Left cardiac atrium (tissue), 4 donors: ENCODE measurements at regions not wholly inside any gene's neighbourhood (a gene's known extent, or its start where the extent isn't known, plus 50 kb on each side); places are given as distances from the start of the nearest gene placed in this dataset.

Experiments used
- ATAC-seq, 2 donors: fragments of 200-7000 bp; cut with Tn5 transposase; one replicate each; pipeline ENCODE4 v1.9.1; 2020; ENCODE audit warnings: mild to moderate bottlenecking in 2 of 2, moderate library complexity in 2 of 2
- DNase-seq: peaks from one replicate; pipeline ENCODE4 v3.0.0-alpha.2; 2020
- intact Hi-C, 2 donors: fragments of 100-400 bp; cut with DNase I; formaldehyde crosslinking; loops; one replicate each; pipeline versions ENCODE4 v1.14.1 to v1.15.1; 2022 to 2023
- donor health status: DM: no; HTN: yes; CAD: no.
- donor health status: DM: no; HTN: yes; CAD: no; lungs with severe emphysema.
- donor health status: DM: yes; HTN: yes; CAD: no.
- donor health status: Dilated cardiomyopathy.

DNA sequence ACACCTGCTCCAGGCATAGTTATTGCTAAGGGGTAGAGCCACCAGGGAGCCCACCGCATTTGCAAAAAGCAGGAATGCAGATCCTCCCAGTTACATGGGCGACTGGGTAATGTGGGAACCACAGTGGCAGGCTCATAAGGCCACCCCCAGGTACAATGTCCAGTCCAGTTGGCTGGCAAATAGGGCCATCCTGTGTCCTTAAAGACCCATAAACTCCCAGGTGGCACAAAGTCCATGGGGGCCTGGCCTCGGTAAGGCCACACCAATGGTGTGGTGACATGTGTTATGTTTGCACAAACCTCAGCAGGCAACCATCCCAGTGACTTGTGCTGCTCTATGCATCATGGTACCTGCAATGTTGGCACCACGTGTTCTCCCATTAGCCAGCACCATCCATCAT is 283.6 kb upstream of the GYPC start:
- no peak for DNase-seq

DNA sequence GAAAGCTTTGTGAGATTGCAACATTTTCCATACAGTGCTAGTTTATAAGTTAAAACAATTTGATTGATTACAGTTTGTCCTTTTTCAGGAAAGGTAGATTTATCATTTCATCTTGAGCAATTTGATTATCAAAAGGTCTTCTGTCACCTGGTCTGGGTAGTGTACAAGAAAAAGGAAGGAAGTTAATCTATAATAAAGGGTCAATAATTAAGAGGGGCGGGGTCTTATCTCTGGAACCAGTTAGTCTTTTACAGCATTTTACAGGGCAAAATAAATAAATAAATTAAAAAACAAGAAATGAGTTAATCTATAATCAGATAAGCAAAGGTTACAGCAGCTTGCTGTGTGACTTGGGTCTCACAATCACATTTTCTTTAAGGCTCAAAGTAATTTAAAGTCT is 277.8 kb upstream of the GYPC start:
- ATAC-seq (no peak), DNase-seq (no peak)
- intact Hi-C loops: no loop called here

More for the DNA sequence above, 283.6 kb upstream of the GYPC start:
- intact Hi-C loops: no loop called here
- ATAC-seq: no peak

DNA sequence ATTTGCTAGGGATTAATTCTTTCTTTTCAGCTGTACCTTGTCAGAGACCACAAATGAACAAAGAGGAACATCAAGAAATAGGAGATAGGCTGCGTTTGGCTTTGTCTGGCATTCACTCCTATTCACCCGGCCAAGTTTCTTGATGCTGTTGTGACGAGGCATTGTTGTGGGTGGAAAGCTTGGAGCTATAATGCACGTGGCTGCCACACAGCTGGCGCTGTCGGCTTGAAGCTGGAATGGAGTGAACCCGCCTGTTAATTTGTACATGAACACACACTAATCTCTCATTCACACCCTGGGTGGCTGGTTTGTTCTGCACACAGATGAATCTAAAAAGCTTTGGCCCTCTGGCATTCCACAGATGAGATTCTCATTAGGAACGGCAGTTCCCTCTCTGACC is 274.9 kb upstream of the GYPC start:
- no peak for ATAC-seq
- no peak for DNase-seq
- intact Hi-C loops: no loop called here

DNA sequence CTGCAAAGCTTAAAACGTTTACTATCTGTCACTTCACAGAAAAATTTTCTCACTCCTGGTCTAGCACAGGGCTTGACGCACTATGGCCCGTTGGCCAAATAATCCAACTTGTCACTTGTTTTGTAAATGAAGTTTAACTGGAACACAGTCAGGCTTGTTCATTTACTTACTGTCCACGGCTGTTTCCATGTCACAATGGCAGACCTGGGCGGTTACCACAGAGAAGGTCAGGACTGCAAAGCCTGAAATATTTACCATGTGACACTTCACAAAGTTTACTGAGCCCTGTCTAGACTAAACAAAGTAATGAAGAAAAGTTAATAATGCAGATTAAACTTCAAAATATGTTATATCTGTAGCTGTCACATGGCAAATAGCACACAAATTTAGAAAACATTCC is 273.0 kb upstream of the GYPC start:
- intact Hi-C loops: no loop called here
- DNase-seq (no peak), ATAC-seq (no peak)

DNA sequence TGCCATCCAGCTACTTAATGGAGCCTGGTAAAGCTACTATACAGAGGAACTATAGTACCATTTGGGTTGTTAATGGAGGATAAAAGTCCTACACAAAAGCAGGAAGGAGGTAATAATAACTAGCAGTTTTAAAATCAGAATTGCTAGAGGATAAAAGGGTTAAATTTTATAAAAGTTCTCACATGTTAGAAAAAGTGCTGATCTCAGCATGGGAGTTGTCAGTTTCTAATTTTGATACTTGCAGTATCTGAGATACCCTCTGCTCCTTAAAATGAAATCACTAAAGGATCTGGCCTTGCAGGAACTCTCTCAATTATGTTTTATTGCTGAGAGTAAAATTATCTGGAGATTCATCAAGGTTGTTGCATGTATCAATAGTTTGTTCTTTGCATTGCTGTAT is 272.2 kb upstream of the GYPC start:
- ATAC-seq (no peak), DNase-seq (no peak)
- intact Hi-C loops: no loop called here

DNA sequence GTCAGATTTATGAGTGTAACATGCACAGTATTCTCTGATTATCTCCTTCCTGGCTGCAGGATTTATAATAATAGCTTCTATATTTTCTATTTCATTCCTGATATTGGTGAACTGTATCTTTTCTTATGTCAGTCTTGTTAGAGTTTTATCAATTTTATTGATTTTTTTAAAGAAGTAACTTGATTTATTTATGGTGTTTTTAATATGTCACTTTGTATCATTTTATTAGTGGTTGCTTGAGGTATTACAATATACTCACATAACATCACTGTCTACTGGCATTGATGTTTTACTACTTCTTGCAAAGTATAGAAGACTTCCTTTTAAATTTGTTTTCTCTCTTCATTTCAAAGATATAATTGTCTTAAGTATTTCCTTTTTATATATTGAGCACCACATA is 270.5 kb upstream of the GYPC start:
- intact Hi-C loops: no loop called here
- DNase-seq (no peak), ATAC-seq (no peak)

DNA sequence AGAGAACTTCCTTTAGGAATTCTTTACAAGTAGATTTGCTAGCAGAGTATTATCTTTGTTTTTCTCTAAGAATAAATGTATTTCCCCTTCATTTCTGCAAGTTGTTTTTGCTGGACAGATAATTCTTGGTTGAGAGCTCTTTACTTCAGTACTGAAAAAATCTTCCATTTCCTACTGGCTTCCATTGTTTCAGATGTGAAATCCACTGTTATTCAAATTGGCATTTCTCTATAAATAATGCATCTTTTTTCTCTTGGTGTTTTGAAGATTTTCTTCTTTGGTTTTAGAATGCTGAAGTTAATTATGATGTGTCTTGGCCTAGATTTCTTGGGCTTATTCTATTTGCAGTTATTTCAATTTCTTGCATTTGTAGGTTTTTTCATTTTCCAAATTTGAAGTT is 270.0 kb upstream of the GYPC start:
- no peak for ATAC-seq
- intact Hi-C loops: no loop called here
- DNase-seq: no peak

DNA sequence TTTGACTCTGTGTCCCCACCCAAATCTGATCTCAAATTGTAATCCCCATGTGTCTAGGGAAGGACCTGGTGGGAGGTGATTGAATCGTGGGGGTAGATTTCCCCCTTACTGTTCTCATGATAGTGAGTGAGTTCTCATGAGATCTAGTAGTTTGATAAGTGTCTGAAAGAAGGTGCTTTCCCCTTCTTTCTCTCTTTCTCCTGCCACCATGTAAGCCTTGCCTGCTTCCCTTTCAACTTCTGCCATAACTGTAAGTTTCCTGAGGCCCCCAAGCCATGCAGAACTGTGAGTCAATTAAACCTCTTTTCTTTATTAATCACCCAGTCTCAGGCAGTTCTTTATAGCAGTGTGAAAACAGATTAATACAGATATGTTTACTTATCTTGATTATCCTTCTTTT is 266.5 kb upstream of the GYPC start:
- DNase-seq (no peak), ATAC-seq (no peak)
- intact Hi-C loops: no loop called here

DNA sequence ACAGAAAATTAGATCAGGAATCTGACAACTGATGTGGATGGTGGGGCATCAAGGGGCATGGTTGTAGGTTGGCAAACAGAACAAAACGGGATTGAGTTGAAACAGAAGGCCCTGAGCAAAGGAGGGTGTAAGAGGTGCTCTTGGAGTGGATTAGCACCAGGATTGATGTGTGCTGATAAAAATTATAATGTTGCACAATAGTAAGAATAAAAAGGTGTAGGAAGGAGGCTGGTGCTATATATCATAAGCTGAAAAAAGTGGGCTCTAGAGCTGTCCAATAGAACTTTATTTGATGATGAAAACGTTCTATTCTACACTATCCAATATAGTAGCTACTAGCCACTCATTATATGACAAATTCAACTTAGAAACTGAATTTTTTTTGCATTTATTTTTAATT is 263.1 kb upstream of the GYPC start:
- no peak for ATAC-seq
- DNase-seq: no peak
- intact Hi-C loops: no loop called here

DNA sequence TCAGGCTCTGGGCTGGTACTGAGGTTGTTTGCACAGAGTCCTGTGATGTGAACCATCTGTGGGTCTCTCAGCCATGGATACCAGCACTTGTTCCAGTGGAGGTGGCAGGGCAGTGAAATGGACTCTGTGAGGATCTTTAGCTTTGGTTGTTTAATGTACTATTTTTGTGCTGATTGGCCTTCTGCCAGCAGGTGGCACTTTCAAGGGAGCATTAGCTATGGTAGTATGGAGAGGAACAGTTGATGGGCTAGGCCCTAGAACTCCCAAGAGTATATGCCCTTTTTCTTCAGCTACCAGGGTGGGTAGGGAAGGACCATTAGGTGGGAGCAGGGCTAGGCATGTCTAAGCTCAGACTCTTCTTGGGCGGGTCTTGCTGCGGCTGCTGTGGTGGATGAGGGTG is 257.0 kb upstream of the GYPC start:
- intact Hi-C loops: no loop called here
- ATAC-seq: no peak
- DNase-seq: no peak

DNA sequence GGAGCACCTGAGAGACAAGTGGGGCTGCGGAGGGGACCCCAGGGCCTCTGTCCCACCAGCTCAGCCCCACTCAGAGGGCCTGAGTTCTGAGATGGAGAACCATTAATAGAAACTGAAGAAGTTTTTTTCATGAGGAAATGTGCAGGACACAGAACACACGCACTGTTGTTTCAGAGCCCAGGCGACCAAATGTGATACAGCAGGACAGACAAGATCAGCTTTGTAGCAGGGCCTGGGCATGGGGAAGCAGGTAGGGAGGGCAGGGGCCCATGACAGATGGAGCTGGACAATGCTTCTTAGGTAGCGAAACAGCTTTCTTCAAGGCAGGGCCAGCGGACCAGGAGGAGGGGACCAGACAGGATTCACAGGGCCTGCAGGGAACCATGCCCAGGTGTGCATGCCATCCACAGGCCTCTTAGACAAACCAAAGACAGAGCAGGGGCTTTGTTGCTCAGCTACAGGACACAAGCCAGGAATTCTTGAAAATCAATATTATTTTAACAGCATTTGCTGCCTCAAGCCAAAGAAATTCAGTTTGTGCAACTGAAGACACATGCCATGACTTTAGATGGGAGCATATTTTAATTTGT is 252.8 kb upstream of the GYPC start:
- no peak for ATAC-seq
- intact Hi-C loops: no loop called here

DNA sequence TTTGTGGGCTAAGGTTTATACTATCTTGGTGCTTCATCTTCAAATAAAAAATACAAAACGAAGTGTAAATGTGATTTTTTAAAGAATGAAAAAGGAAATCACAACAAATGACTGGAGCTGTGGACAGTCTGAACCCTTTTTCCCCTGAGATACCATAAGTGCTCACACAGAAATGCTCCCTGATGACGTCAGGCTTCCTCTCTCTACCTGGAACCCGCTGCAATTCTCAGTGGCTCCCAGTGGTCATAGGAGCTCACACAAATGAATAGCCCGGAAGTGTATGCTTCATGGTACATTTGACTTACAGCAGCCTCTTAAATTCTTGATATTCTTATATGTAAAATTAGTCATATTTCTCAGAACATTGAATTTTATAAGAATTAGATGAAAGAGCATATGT is 249.7 kb upstream of the GYPC start:
- intact Hi-C loops: no loop called here
- ATAC-seq: no peak

More for the DNA sequence above, 252.8 kb upstream of the GYPC start:
- no peak for DNase-seq

DNA sequence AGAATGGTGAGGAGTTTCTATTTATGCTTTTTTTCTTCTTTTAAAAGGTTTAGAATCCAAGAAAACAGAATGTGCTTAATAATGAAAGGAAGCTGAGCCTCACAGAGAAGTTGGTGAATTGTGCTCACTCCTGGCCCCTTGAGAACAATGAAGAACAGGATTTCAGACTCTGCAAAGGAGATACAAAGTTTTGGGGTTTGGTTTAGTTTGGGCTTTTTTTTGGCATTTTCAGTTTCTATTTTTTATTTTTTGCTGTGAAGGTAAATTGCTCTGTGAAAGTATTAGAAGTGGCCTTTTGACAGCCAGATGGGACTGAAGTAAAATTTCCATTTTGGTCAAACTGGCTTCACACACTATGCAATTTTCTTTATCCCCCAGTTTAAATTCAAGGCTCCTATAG is 247.3 kb upstream of the GYPC start:
- intact Hi-C loops: no loop called here
- ATAC-seq: no peak
- DNase-seq: no peak

More for the DNA sequence above, 249.7 kb upstream of the GYPC start:
- no peak for DNase-seq

DNA sequence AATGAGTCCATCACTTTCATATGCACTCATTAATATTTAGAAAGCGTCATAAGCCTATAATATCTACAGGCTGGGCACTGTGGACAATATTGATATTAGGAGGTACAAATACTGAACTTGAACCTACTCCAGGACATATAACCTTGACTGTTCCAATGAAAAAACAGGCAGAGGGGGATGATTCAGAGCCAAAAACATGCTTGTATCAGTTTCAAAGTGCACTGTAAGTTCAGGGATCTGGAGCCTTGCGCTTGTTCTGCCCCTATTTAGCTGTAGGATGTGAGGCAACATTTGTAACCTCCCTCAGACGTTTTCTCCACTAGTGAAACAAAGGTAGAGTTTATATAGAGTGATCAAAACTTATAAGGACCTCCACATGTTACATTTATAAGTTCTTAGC is 246.1 kb upstream of the GYPC start:
- DNase-seq: no peak
- intact Hi-C loops: no loop called here
- ATAC-seq: no peak

DNA sequence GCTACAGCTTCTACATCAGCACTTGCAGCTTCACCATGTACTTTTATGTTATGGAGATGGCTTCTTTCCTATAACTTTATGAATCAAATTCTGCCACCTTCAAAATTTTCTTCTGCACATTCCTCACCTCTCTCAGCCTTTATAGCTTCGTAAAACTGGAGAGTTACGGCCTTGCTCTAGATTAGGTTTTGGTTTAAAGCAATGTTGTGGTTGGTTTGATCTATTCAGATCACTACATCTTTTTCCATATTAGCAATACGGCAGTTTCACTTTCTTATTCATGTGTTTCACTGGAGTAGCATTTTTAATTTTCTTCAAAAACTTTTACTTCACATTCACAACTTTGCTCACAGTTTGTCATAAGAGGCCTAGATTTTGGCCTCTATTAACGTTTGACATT is 242.9 kb upstream of the GYPC start:
- no peak for DNase-seq
- intact Hi-C loops: no loop called here
- ATAC-seq: no peak

DNA sequence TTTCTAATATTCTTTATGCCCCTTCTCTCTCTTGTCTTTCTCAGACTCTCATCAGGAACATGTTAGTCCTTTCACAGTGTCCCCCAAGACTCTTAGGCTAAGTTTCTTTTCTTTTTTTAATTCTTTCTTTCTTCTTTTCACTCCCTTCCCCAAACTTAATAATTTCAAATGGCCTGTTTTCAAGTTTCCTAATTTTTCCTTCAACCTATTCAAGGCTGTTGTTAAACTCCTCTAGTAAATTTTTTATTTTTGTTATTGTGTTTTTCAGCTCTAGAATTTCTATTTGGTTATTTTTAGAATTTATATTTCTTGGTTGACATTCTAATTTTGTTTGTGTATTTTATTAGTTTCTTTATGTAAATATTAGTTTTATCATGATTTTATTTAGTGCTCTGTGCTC is 236.6 kb upstream of the GYPC start:
- ATAC-seq (no peak), DNase-seq (no peak)
- intact Hi-C loops: no loop called here

DNA sequence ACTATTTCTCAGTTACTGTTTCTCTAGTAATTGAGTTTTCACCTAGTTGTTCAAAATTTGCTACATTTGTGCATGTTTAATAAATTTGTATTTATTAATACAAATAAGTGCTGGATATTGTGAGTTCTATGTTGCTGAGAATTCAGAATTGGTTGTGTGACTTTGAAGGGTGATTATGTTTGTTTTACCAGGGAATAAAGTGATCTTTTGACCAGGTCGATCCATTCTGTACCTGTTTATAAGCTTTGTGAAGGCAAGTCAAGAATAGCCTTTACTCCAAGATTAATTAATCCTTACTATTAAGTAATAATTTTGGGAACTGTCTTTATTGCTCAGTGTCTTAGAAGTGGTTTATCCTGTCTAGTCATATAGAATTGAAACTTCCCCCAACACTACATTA is 230.0 kb upstream of the GYPC start:
- DNase-seq (no peak), ATAC-seq (no peak)

DNA sequence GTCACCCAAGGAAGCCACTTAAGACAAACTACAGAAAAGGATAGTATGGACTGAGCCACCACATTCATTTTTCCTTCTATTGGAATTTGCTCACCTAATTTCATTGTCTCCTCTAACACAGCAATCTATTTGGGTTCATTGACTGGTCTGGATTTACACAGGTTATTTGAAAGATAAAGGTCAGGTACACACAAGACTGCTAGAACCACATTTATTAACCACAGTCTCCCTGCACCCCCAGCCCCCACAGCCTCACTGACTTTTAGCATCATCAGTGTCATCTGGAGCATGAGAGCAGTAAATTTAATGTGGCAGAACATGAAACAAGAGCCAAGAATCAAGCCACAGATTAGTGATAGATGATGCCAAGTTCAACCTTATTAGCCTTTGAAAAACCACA is 226.9 kb upstream of the GYPC start:
- intact Hi-C loops: no loop called here
- ATAC-seq (no peak), DNase-seq (no peak)

More for the DNA sequence above, 230.0 kb upstream of the GYPC start:
- intact Hi-C loops: no loop called here

DNA sequence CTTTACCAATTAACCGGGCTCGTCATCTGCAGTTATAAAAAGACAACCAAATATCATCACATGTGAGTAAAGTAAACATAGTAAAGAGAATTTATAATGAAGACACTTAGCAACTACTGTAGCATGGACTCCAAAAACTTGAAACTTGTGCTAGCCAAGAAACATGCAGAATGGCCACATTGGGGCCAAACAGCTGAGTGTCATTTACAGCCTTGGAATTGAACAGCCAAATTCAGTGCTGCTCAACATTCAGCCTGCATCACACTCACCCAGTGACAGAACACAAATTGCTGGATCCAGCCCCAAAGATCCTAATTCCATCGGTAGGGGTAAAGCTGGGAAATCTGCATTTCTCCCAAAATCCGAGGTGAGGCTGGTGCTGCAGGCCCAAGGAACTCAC is 224.8 kb upstream of the GYPC start:
- intact Hi-C loops: no loop called here
- ATAC-seq: no peak
- DNase-seq: no peak

DNA sequence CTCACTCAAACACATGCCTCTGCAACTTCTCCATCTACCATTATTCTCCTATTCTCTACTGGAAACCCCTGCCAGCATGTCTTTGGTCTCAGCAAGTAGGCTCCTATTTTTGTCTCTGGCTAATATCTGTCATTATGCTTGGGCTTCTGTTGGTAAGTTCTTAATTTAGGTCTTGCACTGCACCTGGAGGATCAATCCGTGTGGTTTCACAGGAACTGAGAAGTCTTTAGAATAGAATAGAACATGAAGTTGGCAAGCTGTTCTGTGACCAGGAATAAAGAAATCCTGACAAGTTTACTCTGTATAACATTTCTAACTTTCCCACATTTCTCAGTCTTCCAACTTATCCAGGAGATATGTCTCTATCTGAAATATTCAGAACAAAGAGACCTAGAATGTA is 219.5 kb upstream of the GYPC start:
- no peak for DNase-seq
- no peak for ATAC-seq
- intact Hi-C loops: no loop called here

DNA sequence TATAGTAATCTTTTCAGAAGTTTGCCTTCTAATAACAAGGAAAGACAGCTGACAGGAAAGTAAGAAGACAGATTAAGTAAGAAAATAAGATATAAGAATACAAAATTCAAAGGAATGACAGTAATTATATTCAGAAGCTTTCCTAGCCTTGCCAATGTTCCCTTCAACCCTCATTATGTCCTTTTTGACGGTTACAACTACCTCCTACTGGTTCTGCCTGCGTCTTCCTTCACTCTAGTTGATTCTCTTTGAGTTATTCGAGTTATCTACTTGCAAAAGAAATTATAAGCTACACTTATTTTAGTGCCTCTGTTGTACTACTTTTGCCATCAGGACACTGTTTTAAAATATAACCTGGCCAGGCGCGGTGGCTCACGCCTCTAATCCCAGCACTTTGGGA is 218.9 kb upstream of the GYPC start:
- ATAC-seq (no peak), DNase-seq (no peak)
- intact Hi-C loops: no loop called here

DNA sequence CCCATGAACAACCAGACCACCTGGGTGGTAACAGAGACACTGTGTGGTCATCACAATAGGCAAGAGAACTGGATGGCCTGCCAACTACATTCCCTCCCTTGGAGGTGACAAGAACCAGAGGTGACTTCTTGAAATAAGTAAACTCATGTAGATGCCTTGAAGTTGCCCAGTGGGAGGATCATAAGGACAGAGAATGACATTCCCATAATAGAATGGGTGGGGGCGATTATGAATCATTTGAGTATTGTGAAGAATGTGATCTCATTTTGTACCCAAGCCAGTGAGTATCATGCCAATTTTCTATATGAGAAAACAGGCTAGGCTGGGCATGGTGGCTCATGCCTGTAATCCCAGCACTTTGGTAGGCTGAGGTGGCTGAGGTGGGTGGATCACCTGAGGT is 211.4 kb upstream of the GYPC start:
- DNase-seq (no peak), ATAC-seq (no peak)
- intact Hi-C loops: no loop called here
